G401.6 (cell line): ENCODE measurements at regions not wholly inside any gene's neighbourhood (a gene's known extent, or its start where the extent isn't known, plus 50 kb on each side); places are given as distances from the start of the nearest gene placed in this dataset.

Experiments used
- FAIRE-seq: peaks from 2 replicates; lab custom pipeline; 2012; peaks lifted over from hg19 to GRCh38; lab: Jason Lieb, UNC

DNA sequence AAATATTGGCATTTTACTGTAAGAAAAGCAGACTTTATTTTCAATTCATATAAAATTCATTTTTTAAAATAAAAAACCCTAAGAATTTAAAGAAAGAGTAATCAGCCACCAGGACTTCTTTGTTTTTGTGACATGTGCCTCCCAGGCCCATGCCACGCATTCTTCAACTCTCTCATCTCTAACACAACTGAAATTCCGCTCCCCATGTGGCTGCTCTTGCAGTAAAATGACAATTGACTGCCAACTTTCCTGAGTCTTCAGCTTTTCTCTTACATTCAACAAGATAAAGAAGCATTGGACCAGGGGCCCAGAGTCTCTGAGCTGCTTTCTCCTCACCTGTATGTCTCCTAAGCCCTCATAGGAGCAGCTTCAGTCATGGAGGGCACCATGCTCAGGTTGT lies 372.1 kb downstream of the UQCRFS1 start:
- no peak for FAIRE-seq

DNA sequence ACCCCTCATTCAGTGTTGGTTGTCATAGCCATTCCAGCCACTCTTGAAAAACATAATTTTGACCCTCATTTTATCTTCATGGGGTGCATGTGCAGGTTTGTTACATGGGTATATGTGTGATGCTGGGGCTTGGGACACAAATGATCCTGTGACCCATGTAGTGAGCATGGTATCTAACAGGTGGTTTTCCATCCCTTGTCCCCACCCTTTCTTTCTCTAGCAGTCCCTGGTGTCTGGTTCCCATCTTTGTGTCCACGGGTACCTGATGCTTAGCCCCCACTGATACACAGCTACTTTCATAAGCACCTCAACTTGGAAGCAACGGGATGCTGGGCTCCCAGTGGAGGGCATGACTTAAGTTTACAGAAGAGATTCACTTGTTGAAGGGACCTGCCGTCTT lies 373.5 kb downstream of the UQCRFS1 start:
- FAIRE-seq, result no peak

DNA sequence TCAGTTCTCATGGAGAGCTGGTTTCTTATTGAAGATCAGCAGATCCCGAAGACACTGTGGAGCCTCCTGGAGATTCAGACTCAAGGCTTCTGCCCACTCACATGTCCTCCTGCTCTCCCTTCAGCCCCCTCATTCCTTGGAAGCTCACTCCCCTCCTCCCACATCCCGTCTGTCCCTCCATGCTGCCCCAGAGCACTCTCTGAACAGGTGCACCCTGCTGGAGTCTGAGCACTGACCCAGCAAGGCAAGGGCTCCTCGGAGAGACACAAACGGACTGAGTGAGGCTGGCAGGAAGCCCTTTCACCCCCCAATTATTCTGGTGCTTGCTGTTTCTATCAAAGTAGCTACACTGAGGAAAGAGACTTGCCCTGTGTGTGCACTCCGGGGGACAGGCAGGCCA lies 374.0 kb downstream of the UQCRFS1 start:
- FAIRE-seq, result no peak

DNA sequence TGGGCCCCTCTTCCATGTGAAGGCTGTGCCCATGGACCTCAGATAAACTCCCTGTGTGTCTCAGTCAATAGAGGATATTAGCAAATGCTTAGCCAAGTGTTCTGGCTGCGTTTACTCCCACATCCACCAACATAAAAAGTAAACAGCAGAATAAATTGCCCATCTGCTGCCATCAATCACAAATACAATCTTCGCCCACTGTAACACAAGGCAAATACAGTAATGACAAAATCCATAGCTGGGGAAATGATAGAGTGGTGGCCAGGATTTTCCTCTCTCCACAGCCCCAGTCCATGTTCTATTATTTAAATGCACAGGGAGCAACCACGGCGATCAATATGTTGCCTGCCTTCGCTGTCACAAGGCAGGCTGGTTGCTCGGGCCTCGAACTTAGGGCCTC lies 376.5 kb downstream of the UQCRFS1 start:
- no peak for FAIRE-seq

DNA sequence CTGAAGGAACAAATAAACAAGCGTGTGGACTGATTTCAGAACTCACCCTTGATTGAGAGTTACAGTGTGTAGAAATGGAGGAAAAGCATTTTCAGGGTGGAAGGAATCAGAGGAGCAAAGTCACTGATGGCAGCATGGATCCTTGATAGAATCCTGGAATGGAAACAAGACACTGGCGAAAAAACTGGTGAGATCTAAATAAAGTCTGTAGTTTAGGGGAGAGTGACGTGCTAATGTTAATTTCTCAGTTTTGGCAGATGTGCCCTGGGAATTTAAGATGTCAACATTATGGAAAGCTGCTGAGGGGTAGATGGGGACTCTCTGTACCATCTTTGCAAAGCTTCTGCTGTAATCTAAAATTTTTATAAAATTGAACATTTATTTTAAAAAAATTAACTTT lies 378.0 kb downstream of the UQCRFS1 start:
- FAIRE-seq, result no peak

DNA sequence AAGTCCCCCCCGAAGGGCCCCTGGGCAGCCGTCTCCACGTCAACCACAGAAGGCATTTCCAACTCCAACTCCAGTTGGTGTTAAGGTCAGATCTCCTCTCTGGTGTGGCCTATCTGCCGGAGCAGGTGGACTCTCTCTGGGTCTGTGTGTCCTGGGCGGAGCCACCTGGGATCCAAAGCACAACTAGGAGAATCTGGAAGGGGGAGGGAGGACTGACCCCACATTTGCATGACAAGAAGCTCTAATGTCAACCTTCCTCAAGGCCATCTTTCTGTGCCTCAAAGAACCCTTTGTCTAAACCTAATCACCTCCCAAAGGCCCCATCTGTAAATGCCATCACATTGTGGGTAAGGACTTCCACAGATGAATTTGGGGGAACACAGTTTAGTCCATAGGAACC lies 381.5 kb downstream of the UQCRFS1 start:
- no peak for FAIRE-seq

DNA sequence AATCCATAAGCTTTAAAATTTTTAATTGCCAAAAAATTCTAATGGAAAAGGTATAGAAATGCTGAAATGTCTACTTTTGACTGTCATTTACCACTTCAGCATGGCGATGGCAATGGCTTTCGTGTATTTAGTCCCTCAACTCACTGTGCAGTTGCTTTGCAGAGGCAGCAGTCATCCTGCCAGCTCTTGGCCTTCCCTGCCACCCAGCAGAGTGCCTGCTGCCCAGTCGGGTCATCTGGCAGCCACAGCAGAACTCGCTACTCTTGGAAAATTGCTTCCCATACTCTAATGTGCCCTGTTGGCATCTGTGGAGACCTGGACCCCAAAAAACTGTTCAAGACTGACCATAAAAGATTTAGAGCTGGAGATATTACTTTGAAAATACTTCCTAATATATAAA lies 383.2 kb downstream of the UQCRFS1 start:
- FAIRE-seq, result no peak

DNA sequence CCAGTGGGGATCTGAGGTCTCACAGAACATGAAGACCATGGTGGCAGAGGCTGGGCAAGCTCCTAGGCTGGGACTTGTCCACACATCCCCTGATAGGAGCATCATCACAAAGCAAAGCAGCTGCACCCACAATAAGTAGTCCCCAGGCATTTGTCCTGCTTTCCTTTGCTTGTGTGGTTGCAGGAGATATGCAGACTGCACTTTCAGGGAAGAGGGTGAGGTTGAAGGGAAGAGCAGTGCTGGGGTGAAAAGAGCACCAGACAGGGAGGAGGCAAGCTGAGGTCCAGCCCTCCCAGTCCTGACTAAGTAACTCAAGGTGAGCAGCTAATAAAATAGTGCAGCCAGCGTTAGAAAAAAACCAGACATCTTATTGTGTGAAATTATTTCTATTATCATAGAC lies 383.6 kb downstream of the UQCRFS1 start:
- no peak for FAIRE-seq

DNA sequence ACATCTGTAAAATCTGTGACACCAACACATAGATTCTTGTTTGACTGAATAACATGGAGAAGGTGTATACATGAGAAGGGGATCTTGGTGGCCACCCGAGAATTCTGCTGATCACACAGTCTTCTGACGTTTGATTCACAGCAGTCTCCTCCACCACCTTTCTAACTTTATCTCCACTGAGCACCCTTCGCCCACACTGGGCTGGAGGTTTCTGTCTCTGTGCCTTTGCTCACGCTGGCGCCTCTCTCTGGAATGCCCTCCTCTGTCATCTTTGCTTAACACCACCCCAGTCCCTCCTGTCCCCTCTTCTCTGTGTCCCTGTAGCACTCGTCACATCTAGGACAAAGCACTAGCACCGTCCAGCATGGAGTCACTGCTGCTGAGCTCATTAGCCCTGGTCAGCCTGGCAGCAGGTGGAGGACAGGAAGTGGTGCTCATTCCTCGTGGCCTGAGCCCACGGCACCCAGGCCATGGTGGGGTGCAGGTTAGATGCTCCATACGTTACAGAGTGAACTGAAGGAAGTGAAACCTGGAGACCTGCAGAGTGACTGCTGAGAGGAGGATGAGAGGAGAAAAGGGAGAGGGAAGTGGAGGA lies 384.6 kb downstream of the UQCRFS1 start:
- no peak for FAIRE-seq

DNA sequence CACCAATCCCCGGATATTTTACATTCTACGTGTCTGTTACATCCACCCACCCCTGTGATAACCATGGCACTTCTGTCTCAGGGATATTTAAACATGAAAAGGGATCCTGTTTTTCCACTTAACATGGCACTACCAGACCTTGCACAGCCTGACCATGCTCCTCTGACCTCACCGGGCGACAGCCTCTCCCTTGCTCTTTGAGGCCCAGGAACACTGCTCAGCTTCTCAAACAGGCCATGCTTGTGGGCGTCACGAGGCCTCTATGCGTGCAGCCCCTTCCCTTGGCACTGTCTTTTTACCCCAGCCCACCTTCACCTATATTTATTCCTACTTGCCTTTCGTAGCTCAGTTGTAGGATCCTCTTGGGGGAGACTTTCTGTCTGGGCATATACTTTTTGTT lies 385.6 kb downstream of the UQCRFS1 start:
- FAIRE-seq, result no peak

DNA sequence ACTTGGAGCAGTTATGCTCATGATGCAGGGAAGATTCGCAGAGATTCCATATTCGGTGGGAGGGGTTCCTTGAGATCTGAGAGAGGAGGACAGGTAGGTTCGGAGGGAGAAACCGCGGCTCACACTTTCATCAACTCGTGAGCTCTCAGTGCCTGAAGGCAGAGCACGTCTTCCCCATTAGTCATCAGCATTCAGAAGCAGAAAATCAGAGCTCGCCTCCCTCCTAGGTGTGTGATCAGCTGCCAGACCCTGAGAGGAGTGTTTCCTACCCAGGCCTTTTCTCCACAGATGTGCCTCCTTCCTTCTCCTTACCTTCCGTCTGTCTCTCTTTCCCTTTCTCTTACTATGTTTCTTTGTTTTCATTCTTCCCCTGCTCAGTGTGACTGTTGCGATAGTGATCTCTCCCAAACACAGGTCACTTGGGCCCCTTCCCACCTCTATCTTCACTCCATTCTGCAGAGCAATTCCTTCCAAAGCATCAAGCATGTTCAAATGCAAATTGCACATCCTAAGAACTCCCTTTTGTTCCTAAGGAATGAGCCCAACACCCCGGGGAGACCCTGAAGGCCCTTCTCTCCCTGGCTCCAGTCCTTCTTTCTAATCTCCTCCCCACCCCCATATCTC lies 389.5 kb downstream of the UQCRFS1 start:
- FAIRE-seq, result no peak

DNA sequence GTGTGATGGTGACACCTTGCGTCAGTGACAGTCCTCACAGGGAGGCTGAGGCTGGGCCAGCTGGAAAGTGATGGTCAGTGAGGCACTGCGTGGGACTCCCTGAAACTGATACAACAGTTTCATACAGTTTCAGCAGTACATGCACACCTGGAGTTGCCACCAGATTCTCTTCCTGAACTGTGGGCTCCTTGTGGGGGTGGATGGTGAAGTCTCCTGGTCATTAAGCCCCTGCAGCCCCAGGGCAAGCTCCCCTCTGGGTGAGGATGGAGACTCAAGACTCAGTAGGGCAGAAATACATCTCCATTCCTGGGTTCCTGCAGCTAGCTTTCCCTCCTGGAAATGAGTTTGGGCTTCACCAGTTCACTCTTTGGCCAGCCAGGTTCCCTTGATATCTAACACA lies 392.7 kb downstream of the UQCRFS1 start:
- no peak for FAIRE-seq

DNA sequence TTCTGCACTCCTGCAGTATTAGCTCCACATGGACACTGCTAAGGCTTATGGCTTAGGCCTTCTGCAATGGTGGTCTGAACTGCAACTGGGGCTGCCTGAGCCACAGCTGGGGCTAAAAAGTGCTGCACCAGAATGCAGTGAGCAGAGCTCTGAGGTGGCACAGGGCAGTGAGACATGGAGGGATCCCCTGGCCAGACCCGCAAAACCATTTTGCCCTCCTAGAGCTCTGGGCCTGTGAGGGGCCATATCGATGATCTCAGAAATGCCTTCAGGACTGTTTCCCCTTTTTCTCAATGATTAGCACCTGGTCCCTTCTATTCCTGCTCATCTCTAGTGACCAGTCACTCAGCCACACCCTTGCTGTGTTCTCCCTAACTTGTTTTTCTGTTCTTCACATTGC lies 397.7 kb downstream of the UQCRFS1 start:
- no peak for FAIRE-seq

DNA sequence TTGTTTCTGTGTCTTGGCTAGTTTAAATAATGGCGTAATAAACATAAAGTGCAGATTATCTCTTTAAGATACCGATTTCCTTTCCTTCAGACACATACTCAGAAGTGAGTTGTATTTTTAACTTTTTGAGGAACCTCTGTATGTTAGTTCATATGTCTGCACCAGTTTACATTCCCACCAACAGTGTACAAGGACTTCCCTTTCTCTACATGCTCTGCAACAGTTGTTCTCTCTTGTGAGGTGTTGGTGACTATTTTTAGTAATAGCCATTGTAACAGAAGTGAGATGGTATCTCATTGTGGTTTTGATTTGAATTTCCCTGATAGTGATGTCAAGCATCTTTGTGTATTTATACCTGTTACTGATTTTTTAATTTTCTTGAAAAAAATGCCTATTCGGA lies 418.6 kb downstream of the UQCRFS1 start:
- no peak for FAIRE-seq

DNA sequence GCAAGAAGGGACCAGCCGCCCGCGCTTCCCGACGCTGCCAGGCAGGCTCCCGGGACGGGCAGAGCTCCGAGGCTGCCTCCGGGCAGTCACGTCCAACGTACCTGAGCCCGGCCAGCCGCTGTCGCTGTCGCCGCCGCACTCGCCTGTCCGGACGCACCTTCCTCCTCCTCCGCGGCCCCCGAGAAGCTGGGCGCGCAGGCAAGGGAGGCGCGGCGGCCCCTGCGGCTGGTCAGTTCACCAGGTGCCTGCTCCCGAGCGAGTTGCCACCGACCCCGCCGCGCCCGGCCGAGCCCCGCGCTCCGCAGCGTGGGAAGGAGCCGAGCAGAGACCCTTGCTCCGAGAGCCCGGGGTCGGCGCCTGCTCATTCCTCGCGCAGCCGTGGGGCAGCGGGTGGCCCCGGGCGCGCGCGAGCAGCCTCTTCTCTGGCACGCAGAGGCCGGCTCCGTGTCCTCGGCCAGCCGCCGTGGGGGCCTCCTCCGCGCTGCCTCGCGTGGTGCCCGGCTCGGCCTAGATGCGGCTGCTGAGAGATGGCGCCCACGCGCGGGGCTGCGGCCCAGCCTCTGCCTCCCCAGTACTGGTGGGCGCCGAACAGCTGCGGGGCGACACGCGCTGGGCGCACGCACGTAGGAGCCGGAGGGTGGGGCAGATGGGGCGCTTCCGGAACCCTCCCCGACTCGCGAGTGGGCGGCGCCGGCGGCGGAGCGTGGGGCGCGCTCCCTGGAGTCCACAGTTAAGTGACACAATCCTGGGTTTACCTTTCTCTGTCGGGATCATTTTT lies 419.4 kb downstream of the UQCRFS1 start:
- no peak for FAIRE-seq

DNA sequence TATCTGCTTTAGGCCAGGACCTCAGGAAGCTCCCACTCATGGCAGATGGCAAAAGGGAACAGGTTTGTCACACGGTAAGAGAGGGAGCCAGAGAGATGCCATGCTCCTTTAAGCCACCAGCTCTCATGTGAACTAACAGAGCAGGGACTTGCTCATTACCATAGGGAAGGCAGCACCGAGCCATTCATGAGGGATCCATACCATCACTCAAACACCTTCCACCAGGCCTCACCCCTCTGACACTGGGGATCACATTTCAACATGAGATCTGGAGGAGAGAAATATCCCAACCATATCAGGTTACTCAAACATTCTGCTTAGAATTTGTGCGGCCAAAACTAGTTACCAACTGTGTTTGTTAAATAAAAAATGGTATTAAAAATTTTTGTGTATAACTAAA lies 427.0 kb downstream of the UQCRFS1 start:
- FAIRE-seq, result no peak

DNA sequence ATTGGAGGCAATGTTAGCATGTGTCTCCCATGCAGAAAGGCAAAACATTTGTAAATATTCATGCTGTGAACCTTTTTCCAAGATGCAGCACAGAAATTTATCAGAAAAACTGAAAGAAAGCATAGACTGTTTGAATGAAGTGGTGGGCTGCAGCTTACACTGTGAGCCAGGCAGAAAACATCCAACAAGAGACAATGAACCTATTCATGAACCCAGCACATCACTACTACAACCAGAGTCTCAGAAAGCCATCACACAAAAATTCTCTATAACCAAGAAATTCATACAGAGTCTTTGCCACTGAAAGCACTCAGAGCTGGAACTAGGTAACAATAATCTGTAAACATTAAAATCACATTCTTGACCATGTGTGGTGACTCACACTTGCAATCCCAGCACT lies 448.9 kb downstream of the UQCRFS1 start:
- no peak for FAIRE-seq

DNA sequence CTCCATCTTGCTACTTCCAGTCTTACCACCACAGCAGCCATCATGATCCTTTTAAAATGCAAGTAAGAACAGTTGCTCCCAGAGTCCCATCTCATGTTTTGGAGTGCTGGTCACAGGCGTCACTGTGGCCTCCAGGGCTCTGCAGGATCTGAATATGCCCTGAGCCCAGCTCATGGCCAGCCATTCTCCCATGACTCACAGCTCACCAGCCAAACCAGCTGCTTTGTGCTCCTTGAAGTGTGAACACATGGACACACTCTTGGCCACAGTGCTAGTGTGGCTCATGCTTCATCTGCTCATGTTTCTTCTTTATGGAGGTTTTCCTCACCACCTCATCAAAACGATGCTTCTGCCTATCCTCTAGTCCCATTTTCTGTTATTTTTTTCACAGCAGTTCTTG lies 466.5 kb downstream of the UQCRFS1 start:
- no peak for FAIRE-seq

DNA sequence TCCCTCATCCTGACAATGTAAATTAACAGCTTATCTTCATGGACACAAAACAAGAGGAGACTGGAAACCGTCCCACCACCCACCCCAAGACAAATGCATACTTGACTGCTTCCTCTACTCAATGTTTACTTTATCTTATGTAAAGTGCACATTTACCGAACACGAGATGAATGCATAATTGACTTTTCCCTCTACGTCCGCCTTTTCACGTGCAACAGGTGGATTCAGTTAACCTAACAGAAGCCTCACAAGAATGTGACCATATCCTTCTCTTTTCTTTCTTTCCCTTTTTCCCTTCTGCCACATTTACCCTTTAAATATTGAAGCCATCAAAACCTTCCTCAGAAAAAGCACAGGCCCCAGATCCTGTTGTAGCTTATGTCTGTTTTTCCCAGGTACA lies 468.0 kb downstream of the UQCRFS1 start:
- no peak for FAIRE-seq

DNA sequence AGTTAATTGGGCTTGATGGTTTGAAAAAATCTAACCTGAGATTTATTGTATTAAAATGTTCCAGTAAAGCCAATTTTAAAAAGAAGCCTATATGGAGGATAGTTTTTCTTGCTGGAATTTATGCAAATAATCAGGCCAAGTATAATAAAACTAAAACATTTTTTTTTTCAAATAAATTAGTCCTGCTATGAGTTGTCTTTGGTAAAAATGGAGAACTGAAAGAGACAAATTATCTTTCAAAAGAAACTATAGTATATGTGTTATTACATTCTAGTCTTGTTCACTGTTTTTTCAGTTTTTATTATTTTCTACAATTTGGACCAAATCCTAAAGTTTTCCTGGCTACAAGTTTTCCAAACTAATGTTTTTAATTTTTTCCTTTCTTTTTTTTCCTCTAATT lies 468.9 kb downstream of the UQCRFS1 start:
- FAIRE-seq, result no peak

DNA sequence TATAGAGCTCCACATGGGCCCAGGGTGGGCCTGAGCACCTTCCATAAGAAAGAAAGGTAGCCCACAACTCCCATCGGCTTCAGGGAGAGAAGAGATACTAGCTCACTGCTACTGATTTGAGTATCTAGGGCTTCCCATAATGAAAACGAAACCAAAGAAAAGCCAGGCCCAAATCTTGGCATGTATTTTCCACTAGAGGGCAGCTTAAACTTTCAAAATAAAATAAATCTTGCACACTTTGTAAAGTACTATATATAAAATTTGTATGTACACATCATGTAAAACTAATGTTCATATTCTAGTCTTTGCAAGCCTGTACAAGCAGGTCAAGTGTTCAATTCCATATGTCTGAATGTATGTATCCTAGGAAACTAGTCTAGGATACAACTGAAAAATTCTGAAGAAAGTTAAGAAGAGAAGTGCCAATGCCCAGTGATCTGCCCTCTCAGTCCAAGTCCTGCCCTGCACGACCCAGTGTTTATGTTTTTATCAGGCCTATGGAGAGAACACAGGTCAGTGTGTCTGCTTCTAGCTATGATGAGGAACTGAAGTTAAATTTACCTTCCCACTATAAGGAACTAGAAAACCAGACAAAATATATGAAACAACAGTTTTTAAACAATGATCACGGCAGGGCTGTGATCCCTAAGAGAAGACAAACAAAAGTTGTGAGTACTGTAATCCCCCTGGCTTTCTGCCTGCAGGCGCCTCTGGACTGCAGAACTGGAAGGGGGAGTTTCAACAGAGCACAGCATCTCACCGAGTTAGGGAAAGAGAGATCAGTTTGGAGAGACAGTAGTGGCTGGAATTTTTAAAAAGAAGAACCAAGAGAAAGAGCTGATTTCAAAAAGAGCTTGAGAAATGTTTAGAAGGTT lies 475.7 kb downstream of the UQCRFS1 start:
- peak; percentile 82 for FAIRE-seq

DNA sequence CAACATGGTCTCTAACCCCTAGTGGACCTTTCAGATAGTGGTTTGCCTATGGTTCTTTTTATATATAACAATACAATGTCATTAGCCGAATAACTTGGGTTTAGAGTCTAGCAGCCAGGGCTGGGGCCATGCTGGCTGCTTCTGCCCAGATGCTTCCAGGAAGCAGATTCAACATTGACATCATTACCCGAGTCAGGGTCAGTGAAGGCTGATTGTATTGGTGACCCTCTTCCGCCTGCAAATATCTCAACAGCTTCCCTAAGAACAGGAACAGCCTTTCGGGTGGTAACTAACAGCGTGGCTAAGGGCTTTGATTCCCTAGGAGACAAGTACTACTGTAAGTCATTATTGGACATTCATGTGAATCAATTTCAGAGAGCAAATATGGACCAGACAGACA lies 476.4 kb downstream of the UQCRFS1 start:
- no peak for FAIRE-seq

DNA sequence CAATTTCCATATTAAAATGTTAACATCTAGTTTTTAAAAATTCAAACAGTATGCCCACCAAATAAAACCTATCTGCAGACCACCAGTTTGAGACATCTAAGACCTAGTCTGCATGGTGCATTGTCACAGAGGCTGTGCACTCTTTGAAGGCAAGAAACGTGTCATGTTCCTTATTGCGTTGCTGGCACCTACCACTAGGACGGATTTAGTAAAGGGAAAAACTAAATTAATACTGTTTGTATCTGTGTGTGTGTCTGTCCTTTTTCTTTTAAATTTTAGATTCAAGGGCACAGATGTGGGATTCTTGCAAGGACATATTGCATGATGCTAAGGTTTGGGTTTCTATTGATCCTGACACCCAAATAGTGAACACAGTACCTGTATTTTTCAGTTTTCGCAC lies 481.4 kb downstream of the UQCRFS1 start:
- FAIRE-seq, result no peak
